WTC11 (cell line): ENCODE measurements at regions not wholly inside any gene's neighbourhood (a gene's known extent, or its start where the extent isn't known, plus 50 kb on each side); places are given as distances from the start of the nearest gene placed in this dataset.

Experiments used
- ATAC-seq: fragments of 200-7000 bp; cut with Tn5 transposase; 2 replicates; pipeline ENCODE4 v1.10.0; 2021; ENCODE audit warnings: mild to moderate bottlenecking, moderate library complexity
- CTCF ChIA-PET: fragments of 300-600 bp; sonication (Branson Sonifier 250); formaldehyde crosslinking; loops from one replicate; lab custom pipeline; 2021; ENCODE audit warnings: antibody characterized with exemption; lab: Charles Lee
- POLR2A ChIA-PET: fragments of 350-600 bp; sonication (Branson Sonifier 250); formaldehyde crosslinking; loops from one replicate; lab custom pipeline; 2021; ENCODE audit warnings: antibody characterized with exemption; lab: Charles Lee
- DNase-seq: peaks from one replicate; pipeline ENCODE4 v3.0.0; 2021; ENCODE audit warnings: low spot score
- H3K27ac Mint-ChIP-seq: 2 replicates; pipeline ENCODE4 v1.8.0; 2021; ENCODE audit warnings: mixed read lengths
- H3K27me3 Mint-ChIP-seq: 2 replicates; pipeline ENCODE4 v1.8.0; 2021; ENCODE audit warnings: low read depth, mild to moderate bottlenecking, moderate library complexity, mixed read lengths
- H3K36me3 Mint-ChIP-seq: 2 replicates; pipeline ENCODE4 v1.8.0; 2021; ENCODE audit warnings: mixed read lengths
- H3K4me1 Mint-ChIP-seq: 2 replicates; pipeline ENCODE4 v1.8.0; 2022; ENCODE audit warnings: mixed read lengths
- H3K4me3 Mint-ChIP-seq: 2 replicates; pipeline ENCODE4 v1.8.0; 2021; ENCODE audit warnings: mild to moderate bottlenecking, moderate library complexity, mixed read lengths
- H3K9me3 Mint-ChIP-seq: 2 replicates; pipeline ENCODE4 v1.8.0; 2021; ENCODE audit warnings: mixed read lengths
- AR ChIP-seq: fragments of 250-450 bp; sonication (Bioruptor Pico); IDR thresholded peaks from 2 replicates; pipeline ENCODE4 v1.9.0; 2021; ENCODE audit warnings: mild to moderate bottlenecking
- ARID4B ChIP-seq: sonication (generic); formaldehyde crosslinking; IDR thresholded peaks from 2 replicates; pipeline ENCODE4 v1.8.0; 2023; ENCODE audit warnings: missing genetic modification reagents, mild to moderate bottlenecking, borderline replicate concordance
- ATF2 ChIP-seq: sonication (generic); formaldehyde crosslinking; IDR thresholded peaks from 2 replicates; pipeline ENCODE4 v1.8.1; 2022; ENCODE audit warnings: low read depth, missing genetic modification reagents, borderline replicate concordance
- ATF3 ChIP-seq: sonication (generic); formaldehyde crosslinking; conservative IDR thresholded peaks from 2 replicates; pipeline ENCODE4 v1.8.1; 2022; ENCODE audit warnings: mild to moderate bottlenecking, missing genetic modification reagents
- ATF6 ChIP-seq: sonication (generic); formaldehyde crosslinking; IDR thresholded peaks from 2 replicates; pipeline ENCODE4 v1.8.1; 2023; ENCODE audit warnings: mild to moderate bottlenecking, missing genetic modification reagents
- CDX4 ChIP-seq: fragments of 250-450 bp; sonication (Bioruptor Pico); IDR thresholded peaks from 2 replicates; pipeline ENCODE4 v1.9.0; 2021; ENCODE audit warnings: moderate library complexity, mild to moderate bottlenecking, inconsistent platforms, borderline replicate concordance
- CREB1 ChIP-seq: sonication (generic); formaldehyde crosslinking; IDR thresholded peaks from 2 replicates; pipeline ENCODE4 v1.8.0; 2023; ENCODE audit warnings: mild to moderate bottlenecking, missing genetic modification reagents
- ETV6 ChIP-seq: sonication (generic); formaldehyde crosslinking; IDR thresholded peaks from 2 replicates; pipeline ENCODE4 v1.8.1; 2022; ENCODE audit warnings: mild to moderate bottlenecking, missing genetic modification reagents
- FOXP1 ChIP-seq: sonication (generic); formaldehyde crosslinking; IDR thresholded peaks from 2 replicates; pipeline ENCODE4 v1.8.0; 2022; ENCODE audit warnings: missing genetic modification reagents, mild to moderate bottlenecking, moderate library complexity, borderline replicate concordance
- MAX ChIP-seq: sonication (generic); formaldehyde crosslinking; IDR thresholded peaks from 2 replicates; pipeline ENCODE4 v1.8.0; 2022; ENCODE audit warnings: mild to moderate bottlenecking, missing genetic modification reagents
- NFATC4 ChIP-seq: fragments of 250-450 bp; sonication (Bioruptor Pico); IDR thresholded peaks from 2 replicates; pipeline ENCODE4 v1.9.0; 2021; ENCODE audit warnings: mild to moderate bottlenecking
- NFYB ChIP-seq: sonication (generic); formaldehyde crosslinking; conservative IDR thresholded peaks from 2 replicates; pipeline ENCODE4 v1.8.0; 2022; ENCODE audit warnings: low read depth, missing genetic modification reagents
- RELA ChIP-seq: sonication (generic); formaldehyde crosslinking; IDR thresholded peaks from 2 replicates; pipeline ENCODE4 v1.8.1; 2022; ENCODE audit warnings: missing genetic modification reagents, mild to moderate bottlenecking, borderline replicate concordance
- SOX15 ChIP-seq: fragments of 250-450 bp; sonication (Bioruptor Pico); IDR thresholded peaks from 2 replicates; pipeline ENCODE4 v1.9.0; 2021; ENCODE audit warnings: mild to moderate bottlenecking
- TP53 ChIP-seq: sonication (generic); formaldehyde crosslinking; IDR thresholded peaks from 2 replicates; pipeline ENCODE4 v1.8.1; 2023; ENCODE audit warnings: mild to moderate bottlenecking, missing genetic modification reagents
- ZBTB43 ChIP-seq: sonication (generic); formaldehyde crosslinking; IDR thresholded peaks from 2 replicates; pipeline ENCODE4 v1.8.1; 2023; ENCODE audit warnings: mild to moderate bottlenecking, missing genetic modification reagents
- ZMAT4 ChIP-seq: fragments of 250-450 bp; sonication (Bioruptor Pico); IDR thresholded peaks from 2 replicates; pipeline ENCODE4 v1.9.0; 2021; ENCODE audit warnings: mild to moderate bottlenecking
- ZNF219 ChIP-seq: sonication (generic); formaldehyde crosslinking; IDR thresholded peaks from 2 replicates; pipeline ENCODE4 v1.8.0; 2023; ENCODE audit warnings: missing genetic modification reagents, mild to moderate bottlenecking, borderline replicate concordance
- ZNF232 ChIP-seq: sonication (generic); formaldehyde crosslinking; IDR thresholded peaks from 2 replicates; pipeline ENCODE4 v1.8.0; 2022; ENCODE audit warnings: mild to moderate bottlenecking, missing genetic modification reagents
- ZNF317 ChIP-seq: sonication (generic); formaldehyde crosslinking; IDR thresholded peaks from 2 replicates; pipeline ENCODE4 v1.8.1; 2023; ENCODE audit warnings: low read depth, mild to moderate bottlenecking, moderate library complexity, missing genetic modification reagents, borderline replicate concordance
- ZNF416 ChIP-seq: fragments of 250-450 bp; sonication (Bioruptor Pico); IDR thresholded peaks from 2 replicates; pipeline ENCODE4 v1.9.0; 2021; ENCODE audit warnings: mild to moderate bottlenecking, inconsistent platforms
- ZNF423 ChIP-seq: fragments of 250-450 bp; sonication (Bioruptor Pico); IDR thresholded peaks from 2 replicates; pipeline ENCODE4 v2.1.2; 2022; ENCODE audit warnings: mild to moderate bottlenecking, moderate library complexity

GRCh38 chr3:144264794-144265193 lies 293.2 kb downstream of the DIPK2A start:
- no peak for TF ChIP-seq NFATC4 (CRISPR knock-in tag)
- TF ChIP-seq MAX (CRISPR knock-in tag): no peak
- no peak for TF ChIP-seq CDX4
- TF ChIP-seq ZNF423 (CRISPR knock-in tag): no peak
- no peak for TF ChIP-seq ATF3
- no peak for TF ChIP-seq ZNF416 (CRISPR knock-in tag)
- no peak for TF ChIP-seq FOXP1 (CRISPR knock-in tag)
- no peak for TF ChIP-seq ETV6 (CRISPR knock-in tag)
- no peak for TF ChIP-seq ZMAT4 (CRISPR knock-in tag)
- TF ChIP-seq AR (CRISPR knock-in tag): no peak
- no peak for TF ChIP-seq ZNF232
- no peak for TF ChIP-seq CREB1 (CRISPR knock-in tag)
- TF ChIP-seq ZNF219 (CRISPR knock-in tag): no peak
- ATAC-seq (no peak), DNase-seq (no peak)
- Mint-ChIP-seq H3K4me3 (no peak overlapping the region), H3K36me3 (no peaks in the 10 kb centered on the region), H3K27me3 (no peaks in the 10 kb centered on the region), H3K4me1 (no peaks in the 10 kb centered on the region), H3K27ac (no peak overlapping the region), H3K9me3 (no peaks in the 10 kb centered on the region)
- POLR2A ChIA-PET: no interaction called here
- CTCF ChIA-PET: no interaction called here

- H3K27me3 Mint-ChIP-seq: no peaks in the 10 kb centered on the region; the same call in 1 of the 2 replicates
- CTCF ChIA-PET: no interaction called here
- no peak overlapping the region for H3K27ac Mint-ChIP-seq
- DNase-seq: no peak
- H3K9me3 Mint-ChIP-seq: peaks cover 4% of the 10 kb centered on the region; the same call in 1 of the 2 replicates
- H3K36me3 Mint-ChIP-seq: no peaks in the 10 kb centered on the region
- ATAC-seq: no peak
- POLR2A ChIA-PET: no interaction called here
- no peaks in the 10 kb centered on the region for H3K4me1 Mint-ChIP-seq
- H3K4me3 Mint-ChIP-seq: no peak overlapping the region
- no peak for TF ChIP-seq ZBTB43 (CRISPR knock-in tag)
- TF ChIP-seq TP53 (CRISPR knock-in tag): no peak
- TF ChIP-seq ARID4B (CRISPR knock-in tag): no peak
- TF ChIP-seq RELA: no peak
- no peak for TF ChIP-seq ATF2 (CRISPR knock-in tag)
- TF ChIP-seq ETV6 (CRISPR knock-in tag): no peak
- TF ChIP-seq ZNF317 (CRISPR knock-in tag): no peak
- TF ChIP-seq ATF6 (CRISPR knock-in tag): no peak
- TF ChIP-seq NFYB: no peak
- TF ChIP-seq SOX15: no peak
Observed at GRCh38 chr3:144265542-144266100, 294.0 kb downstream of the DIPK2A start.
